ENCODE measurements at regions not wholly inside any gene's neighbourhood (a gene's known extent, or its start where the extent isn't known, plus 50 kb on each side); places are given as distances from the start of the nearest gene placed in this dataset.

DNA sequence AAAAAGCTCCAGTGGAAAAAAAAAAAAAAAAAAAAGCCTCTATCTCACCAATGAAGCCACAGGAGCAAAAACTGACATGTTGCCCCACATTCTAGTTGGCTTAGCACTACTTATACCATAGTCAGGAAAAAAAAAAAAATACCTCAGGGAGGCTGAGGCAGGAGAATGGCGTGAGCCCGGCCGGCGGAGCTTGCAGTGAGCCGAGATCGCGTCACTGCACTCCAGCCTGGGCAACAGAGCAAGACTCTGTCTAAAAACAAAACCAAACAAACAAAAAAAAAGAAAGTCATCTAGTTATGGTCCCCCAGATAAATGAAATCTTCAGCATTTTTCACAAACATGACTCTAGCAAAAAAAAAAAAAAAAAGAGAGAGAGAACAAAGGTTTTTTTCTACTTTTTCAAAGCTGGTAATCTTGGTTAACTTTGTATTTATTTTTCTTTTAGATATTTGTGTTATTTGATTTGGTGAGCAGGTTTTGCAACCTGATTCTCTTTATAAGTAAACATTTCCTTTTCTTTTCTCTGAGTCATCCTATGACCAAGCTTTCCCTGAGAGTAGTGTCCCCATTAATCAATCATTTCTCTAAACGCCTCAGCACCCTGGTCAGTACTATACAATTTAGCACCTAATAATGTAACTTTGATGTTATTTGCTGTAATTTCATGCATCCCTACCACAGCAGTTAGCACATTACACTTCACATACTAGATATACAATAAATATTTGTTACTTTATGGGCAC, 273.7 kb upstream of the PIK3C3 start:
- Histone ChIP-seq H3K14ac (ENCODE audit: insufficient read length) (no peak overlapping the region), H3K4me1 (replicated peaks in 1 of 4; ENCODE audit: control insufficient read depth in 3 of 4, insufficient read depth in 4 of 4, low read length in 3 of 4) (no peaks in the 10 kb centered on the region), H4K20me1 (replicated peaks in 1 of 2; ENCODE audit: control insufficient read depth in 1 of 2, insufficient read depth in 2 of 2, low read length in 2 of 2) (no peaks in the 10 kb centered on the region), H3K4ac (replicated peaks; ENCODE audit: insufficient read length, low read depth, low read length) (no peak overlapping the region), H4K91ac (replicated peaks; ENCODE audit: insufficient read length, low read length) (no peak overlapping the region), H3K9me3 (ENCODE audit: insufficient read depth in 2 of 2, low read depth in 1 of 2, low read length in 1 of 2) (no peaks in the 10 kb centered on the region), H3K4me3 (ENCODE audit: extremely low read depth in 1 of 4, insufficient read depth in 2 of 4, low read depth in 3 of 4, low read length in 4 of 4) (no peak overlapping the region), H3K56ac (replicated peaks; ENCODE audit: insufficient read length, low read depth, low read length) (no peak overlapping the region), H2BK120ac (replicated peaks; ENCODE audit: low read depth, low read length) (no peak overlapping the region), H3K79me1 (ENCODE audit: low read depth, low read length) (no peaks in the 10 kb centered on the region), H3K4me2 (ENCODE audit: insufficient read depth in 1 of 2, low read depth in 2 of 2, low read length in 2 of 2) (no peak overlapping the region), H3K18ac (ENCODE audit: extremely low read depth, low read length) (no peak overlapping the region), H4K5ac (ENCODE audit: insufficient read length, low read depth, low read length) (no peak overlapping the region), H3K27me3 (replicated peaks in 1 of 4; ENCODE audit: control insufficient read depth in 3 of 4, extremely low read depth in 1 of 4, insufficient read depth in 3 of 4, low read length in 3 of 4) (no peaks in the 10 kb centered on the region), H3K9ac (replicated peaks in 1 of 4; ENCODE audit: extremely low read depth in 1 of 4, low read depth in 3 of 4, low read length in 3 of 4) (no peak overlapping the region), H3K36me3 (ENCODE audit: control insufficient read depth in 2 of 4, insufficient read depth in 4 of 4, low read length in 3 of 4) (no peaks in the 10 kb centered on the region), H3K23ac (ENCODE audit: insufficient read length) (no peak overlapping the region), H3K27ac (ENCODE audit: low read depth, low read length) (no peak overlapping the region), H2BK20ac (ENCODE audit: low read length) (no peak overlapping the region), H3K23me2 (ENCODE audit: low read depth, low read length) (no peaks in the 10 kb centered on the region; the same call in 1 of the 2 replicates), H3K79me2 (ENCODE audit: control insufficient read depth in 1 of 2, insufficient read depth in 2 of 2, low read length in 2 of 2) (no peaks in the 10 kb centered on the region), H2BK15ac (ENCODE audit: low read length) (no peak overlapping the region), H2BK12ac (ENCODE audit: low read depth, low read length) (no peak overlapping the region), H2BK5ac (ENCODE audit: low read depth, low read length) (no peak overlapping the region), H2AFZ (ENCODE audit: low read length) (no peak overlapping the region), H2AK5ac (ENCODE audit: low read depth, low read length) (no peak overlapping the region), H4K8ac (ENCODE audit: extremely low read depth, insufficient read depth, low read length) (no peak overlapping the region)
- WGBS, 2 experiments (ENCODE audit: extremely low coverage in 1 of 2, insufficient coverage in 1 of 2, insufficient read length in 1 of 2, insufficient replicate concordance in 2 of 2, low coverage in 1 of 2, low lambda C conversion rate in 2 of 2, missing lambda C conversion rate in 1 of 2) = 97% methylated on average over 8 of the region's 8 CpGs; no CpG with 5 or more reads in 1 of the 2 experiments
- ChIA-PET POLR2A (ENCODE audit: partially characterized antibody) (no interaction called here), CTCF (ENCODE audit: partially characterized antibody) (interaction anchor here (0.6 to 1.6 kb wide), 5 partner anchors 10 to 40 kb away, joined by 3 to 7 read pairs (median 4); no protein-coding TSS in a partner anchor)
- DNase-seq (ENCODE audit: low read depth in 1 of 2, low spot score in 2 of 2) (no peak), FAIRE-seq (no peak)
- no peak for TF ChIP-seq SIX5 (IDR thresholded peaks at IDR 0.05; ENCODE audit: low read depth, low read length)
- no peak for TF ChIP-seq SP1 (IDR thresholded peaks at IDR 0.05; ENCODE audit: low read depth, low read length)
- TF ChIP-seq CTBP2 (IDR thresholded peaks at IDR 0.05; ENCODE audit: borderline replicate concordance, insufficient read depth, insufficient read length, low read length) = no peak
- no peak for TF ChIP-seq HDAC6 (IDR thresholded peaks at IDR 0.05; ENCODE audit: low read depth, low read length)
- TF ChIP-seq TBP (IDR thresholded peaks at IDR 0.05; ENCODE audit: low read depth, low read length) = no peak
- TF ChIP-seq, protein P1, sequence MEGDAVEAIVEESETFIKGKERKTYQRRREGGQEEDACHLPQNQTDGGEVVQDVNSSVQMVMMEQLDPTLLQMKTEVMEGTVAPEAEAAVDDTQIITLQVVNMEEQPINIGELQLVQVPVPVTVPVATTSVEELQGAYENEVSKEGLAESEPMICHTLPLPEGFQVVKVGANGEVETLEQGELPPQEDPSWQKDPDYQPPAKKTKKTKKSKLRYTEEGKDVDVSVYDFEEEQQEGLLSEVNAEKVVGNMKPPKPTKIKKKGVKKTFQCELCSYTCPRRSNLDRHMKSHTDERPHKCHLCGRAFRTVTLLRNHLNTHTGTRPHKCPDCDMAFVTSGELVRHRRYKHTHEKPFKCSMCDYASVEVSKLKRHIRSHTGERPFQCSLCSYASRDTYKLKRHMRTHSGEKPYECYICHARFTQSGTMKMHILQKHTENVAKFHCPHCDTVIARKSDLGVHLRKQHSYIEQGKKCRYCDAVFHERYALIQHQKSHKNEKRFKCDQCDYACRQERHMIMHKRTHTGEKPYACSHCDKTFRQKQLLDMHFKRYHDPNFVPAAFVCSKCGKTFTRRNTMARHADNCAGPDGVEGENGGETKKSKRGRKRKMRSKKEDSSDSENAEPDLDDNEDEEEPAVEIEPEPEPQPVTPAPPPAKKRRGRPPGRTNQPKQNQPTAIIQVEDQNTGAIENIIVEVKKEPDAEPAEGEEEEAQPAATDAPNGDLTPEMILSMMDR (IDR thresholded peaks at IDR 0.05; ENCODE audit: control extremely low read depth in 1 of 3, insufficient read depth in 1 of 3, low read depth in 1 of 3, low read length in 3 of 3) = no peak
- TF ChIP-seq MAFK (IDR thresholded peaks at IDR 0.05; ENCODE audit: low read depth, low read length) = no peak
- no peak for TF ChIP-seq SP4 (IDR thresholded peaks at IDR 0.05; ENCODE audit: low read length)
- no peak for TF ChIP-seq GABPA (IDR thresholded peaks at IDR 0.05; ENCODE audit: borderline replicate concordance, insufficient read depth, low read length)
- no peak for TF ChIP-seq GTF2F1 (IDR thresholded peaks at IDR 0.05; ENCODE audit: borderline replicate concordance, low read depth, low read length)
- TF ChIP-seq RAD21 (IDR thresholded peaks at IDR 0.05 in 1 of 2, conservative IDR thresholded peaks at IDR 0.05 in 1 of 2; ENCODE audit: low read depth in 2 of 2, low read length in 2 of 2) = no peak

Data from H1 (cell line).